ENCODE measurements at regions not wholly inside any gene's neighbourhood (a gene's known extent, or its start where the extent isn't known, plus 50 kb on each side); places are given as distances from the start of the nearest gene placed in this dataset.
"Not testable (repeated sequence)": the region's sequence is repeated elsewhere in the genome, so short reads cannot be mapped to it uniquely, and the experiment has no call there.

DNA sequence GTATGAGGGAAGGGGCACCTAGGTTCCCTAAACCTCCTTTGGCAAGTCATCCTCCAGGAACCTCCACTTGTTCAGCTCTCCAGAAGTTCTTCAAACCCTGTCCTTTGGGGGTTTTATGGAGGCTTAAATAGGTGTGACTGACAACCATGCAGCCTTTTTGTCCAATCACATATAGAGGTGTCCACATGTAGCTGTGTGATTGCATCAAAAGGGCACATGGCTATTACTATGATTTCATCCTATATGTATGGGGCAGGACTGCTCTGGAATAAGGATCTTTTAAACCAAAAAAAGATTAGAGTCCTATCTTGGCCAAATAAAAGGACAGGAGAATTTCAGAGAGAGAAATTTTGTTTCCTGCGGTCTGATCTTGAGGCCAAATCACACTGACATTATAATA is 453.2 kb upstream of the EPHA6 start:
- no peak overlapping the region for H3K4me3 Mint-ChIP-seq
- no peak overlapping the region for H3K27ac Mint-ChIP-seq
- H3K36me3 Mint-ChIP-seq = peaks cover 2% of the 10 kb centered on the region
- no peaks in the 10 kb centered on the region for H3K27me3 Mint-ChIP-seq
- no peaks in the 10 kb centered on the region for H3K4me1 Mint-ChIP-seq
- peaks cover 2 to 14% (median 11%) of the 10 kb centered on the region in 3 donors for H3K9me3 Mint-ChIP-seq

DNA sequence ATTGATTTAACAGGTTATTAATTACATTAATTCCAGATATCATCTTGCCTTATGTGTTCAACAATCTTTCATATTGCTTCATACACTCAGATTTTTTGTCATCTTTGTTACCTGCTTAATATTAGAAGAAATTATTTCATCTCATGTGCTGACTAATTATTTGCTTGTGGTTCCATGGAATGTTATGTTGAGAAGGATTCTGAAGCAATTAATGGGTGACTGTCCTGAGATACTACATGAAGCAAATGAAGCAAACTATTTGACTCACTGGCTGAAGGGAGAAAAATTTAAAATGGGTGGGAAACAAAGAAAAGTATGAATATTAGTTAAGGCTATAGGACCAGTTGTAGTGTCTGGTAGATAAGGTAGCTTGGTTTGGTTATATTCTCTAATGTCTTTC is 443.8 kb upstream of the EPHA6 start:
- Mint-ChIP-seq H3K27ac (no peak overlapping the region), H3K9me3 (peaks cover 0 to 14% (median 4%) of the 10 kb centered on the region in 3 donors), H3K4me3 (no peak overlapping the region), H3K36me3 (peaks cover 2% of the 10 kb centered on the region), H3K27me3 (no peaks in the 10 kb centered on the region), H3K4me1 (no peaks in the 10 kb centered on the region)

DNA sequence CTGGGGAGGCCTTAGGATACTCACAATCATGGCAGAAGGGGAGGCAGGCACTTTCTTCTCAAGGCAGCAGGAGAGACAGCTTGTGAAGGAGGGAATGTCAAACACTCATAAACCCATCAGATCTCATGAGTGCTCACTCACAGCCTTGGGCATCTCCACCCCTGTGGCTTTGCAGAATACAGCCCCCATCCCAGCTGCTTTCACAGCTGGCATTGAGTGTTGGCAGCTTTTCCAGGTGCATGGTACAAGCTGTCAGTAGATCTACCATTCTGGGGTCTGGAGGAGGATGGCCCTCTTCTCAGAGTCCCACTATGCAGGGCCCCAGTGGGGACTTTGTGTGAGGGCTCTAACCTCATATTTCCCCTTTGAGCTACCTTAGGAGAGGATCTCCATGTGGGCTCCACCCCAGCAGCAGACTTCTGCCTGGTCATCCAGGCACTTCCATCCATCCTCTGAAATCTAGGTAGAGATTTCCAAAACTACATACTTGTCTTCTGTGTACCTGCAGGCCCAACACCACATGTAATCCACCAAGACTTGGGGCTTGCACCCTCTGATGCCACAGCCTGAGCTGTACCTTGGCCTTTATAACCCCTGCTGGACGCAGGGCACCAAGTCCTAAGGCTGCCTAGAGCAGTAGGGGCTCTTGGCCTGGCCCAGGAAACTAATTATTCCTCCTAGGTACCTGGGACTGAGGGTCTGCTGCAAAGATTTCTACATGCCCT is 404.2 kb upstream of the EPHA6 start:
- no peak overlapping the region for H3K4me3 Mint-ChIP-seq
- no peaks in the 10 kb centered on the region for H3K27me3 Mint-ChIP-seq
- no peaks in the 10 kb centered on the region for H3K36me3 Mint-ChIP-seq
- no peaks in the 10 kb centered on the region for H3K4me1 Mint-ChIP-seq
- no peak overlapping the region for H3K27ac Mint-ChIP-seq
- H3K9me3 Mint-ChIP-seq = peaks cover 2 to 11% (median 9%) of the 10 kb centered on the region in 3 donors

DNA sequence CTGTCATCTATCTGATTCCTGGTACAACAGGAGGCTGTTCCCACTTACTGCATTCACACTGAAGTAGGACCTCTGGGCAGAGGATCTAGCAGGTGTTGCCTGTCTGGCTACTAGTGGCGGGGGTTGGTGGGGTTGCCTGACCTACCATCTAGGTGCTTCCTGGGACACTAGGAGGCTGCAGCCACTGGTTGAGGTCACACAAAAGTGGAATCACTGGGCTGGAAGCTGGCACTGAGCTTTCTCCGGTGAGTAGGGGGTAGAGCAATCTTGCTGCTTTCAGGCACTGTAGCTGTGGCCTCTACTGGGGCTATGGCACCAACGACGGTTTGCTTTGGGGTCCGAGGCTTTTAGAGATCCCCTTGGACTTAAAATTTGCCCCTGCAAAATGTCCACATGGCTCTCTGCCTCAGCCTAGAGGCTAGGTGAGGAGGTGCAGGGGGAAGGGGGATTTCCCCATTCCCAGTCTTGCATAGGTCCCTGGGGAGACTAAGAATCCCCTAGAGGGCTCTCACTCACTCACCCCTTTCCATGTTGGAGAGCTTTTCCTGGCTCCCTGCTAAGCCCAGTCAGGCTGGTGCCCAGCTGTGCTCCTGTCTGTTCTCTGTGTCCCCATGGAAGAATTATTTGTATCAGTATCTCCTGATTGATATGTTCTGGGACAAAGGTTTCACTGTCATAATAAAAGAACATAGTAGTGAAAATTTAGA is 397.7 kb upstream of the EPHA6 start:
- H3K27ac Mint-ChIP-seq = no peak overlapping the region
- no peak overlapping the region for H3K4me3 Mint-ChIP-seq
- H3K9me3 Mint-ChIP-seq = peaks cover 0 to 9% (median 2%) of the 10 kb centered on the region in 3 donors
- no peaks in the 10 kb centered on the region for H3K4me1 Mint-ChIP-seq
- no peaks in the 10 kb centered on the region for H3K27me3 Mint-ChIP-seq
- H3K36me3 Mint-ChIP-seq = peaks cover 2% of the 10 kb centered on the region

DNA sequence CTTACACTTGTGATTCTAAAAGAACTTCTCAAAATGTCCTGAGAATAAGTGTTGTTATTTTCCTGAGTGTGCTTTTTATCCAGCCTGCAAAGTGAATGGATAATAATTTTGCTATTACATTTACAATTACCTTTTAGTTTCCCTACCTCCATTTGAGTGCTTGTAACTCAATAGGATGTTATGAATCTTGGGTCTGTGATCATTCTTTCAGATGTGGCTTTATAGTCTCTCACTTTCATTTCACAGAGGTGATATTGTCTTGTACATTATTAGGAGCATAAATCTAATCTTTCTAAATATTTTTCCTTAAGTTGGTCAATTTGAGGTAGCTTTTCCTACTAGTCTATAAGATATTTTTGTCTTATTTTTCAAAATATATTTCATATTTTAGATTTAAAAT is 386.3 kb upstream of the EPHA6 start:
- no peak overlapping the region for H3K4me3 Mint-ChIP-seq
- no peaks in the 10 kb centered on the region for H3K4me1 Mint-ChIP-seq
- H3K9me3 Mint-ChIP-seq = no peaks in the 10 kb centered on the region
- H3K36me3 Mint-ChIP-seq = no peaks in the 10 kb centered on the region
- H3K27me3 Mint-ChIP-seq = no peaks in the 10 kb centered on the region
- no peak overlapping the region for H3K27ac Mint-ChIP-seq

DNA sequence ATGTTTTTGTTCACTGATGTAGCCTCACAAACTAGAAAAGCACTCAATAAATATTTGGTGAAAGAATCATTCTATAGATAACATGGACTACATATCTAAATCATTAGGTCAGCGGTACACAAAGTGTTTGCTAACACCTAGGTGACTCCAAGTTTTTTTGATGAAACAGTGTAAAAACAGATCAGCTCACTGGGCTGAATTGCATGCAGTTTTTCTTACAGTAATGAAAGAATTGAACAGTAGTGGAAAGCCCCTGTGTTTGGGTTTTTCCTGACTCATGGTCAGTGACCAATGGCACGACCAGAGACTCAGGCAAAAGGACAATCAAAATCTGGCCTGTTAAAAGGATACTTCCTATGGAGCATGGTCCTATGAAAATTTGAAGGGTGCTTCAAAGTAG is 384.3 kb upstream of the EPHA6 start:
- Mint-ChIP-seq H3K27ac (no peak overlapping the region), H3K36me3 (no peaks in the 10 kb centered on the region), H3K27me3 (no peaks in the 10 kb centered on the region), H3K9me3 (no peaks in the 10 kb centered on the region), H3K4me3 (no peak overlapping the region), H3K4me1 (no peaks in the 10 kb centered on the region)

DNA sequence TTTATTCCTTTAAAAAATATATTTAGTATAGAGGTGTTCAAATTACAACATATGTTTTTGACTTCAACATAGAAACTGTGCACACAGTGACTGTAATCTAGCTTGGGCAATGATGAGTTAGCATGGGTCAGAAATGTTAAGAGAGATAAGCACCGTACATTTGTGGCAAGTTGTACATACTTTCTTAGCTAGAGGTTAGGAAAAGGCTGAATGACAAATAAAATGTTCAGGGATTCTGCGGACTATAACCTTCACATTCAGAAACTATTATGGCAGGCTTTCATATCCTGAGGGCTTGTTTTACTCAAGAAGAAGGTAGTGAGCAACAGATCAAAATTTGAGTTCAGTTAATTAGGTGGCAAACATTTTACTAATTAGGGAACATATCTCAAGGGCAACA is 379.7 kb upstream of the EPHA6 start:
- H3K4me1 Mint-ChIP-seq = no peaks in the 10 kb centered on the region
- no peak overlapping the region for H3K27ac Mint-ChIP-seq
- H3K36me3 Mint-ChIP-seq = no peaks in the 10 kb centered on the region
- H3K4me3 Mint-ChIP-seq = no peak overlapping the region
- H3K9me3 Mint-ChIP-seq = peaks cover 0 to 6% (median 3%) of the 10 kb centered on the region in 3 donors
- H3K27me3 Mint-ChIP-seq = no peaks in the 10 kb centered on the region

DNA sequence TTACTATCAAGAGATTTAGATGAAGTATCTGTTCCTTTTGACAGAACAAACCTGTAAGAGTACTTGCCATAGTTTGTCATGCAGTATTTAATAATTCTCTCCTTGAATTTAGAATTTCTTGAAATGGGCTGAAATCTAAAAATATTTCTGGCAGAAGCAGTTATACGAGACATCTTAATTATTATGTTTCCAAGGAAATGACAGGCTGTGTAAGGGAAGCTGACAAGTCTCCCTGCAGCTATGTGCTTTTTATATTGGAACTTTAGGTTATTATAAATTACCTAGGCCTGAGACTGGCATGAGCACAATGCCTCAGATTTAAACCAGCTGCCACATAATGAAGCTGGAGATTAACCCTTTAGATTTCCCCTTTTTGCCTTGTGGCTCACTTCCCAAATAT is 365.0 kb upstream of the EPHA6 start:
- Mint-ChIP-seq H3K9me3 (peaks cover 0 to 11% (median 0%) of the 10 kb centered on the region in 3 donors), H3K4me3 (no peak overlapping the region), H3K4me1 (no peaks in the 10 kb centered on the region), H3K36me3 (no peaks in the 10 kb centered on the region), H3K27ac (no peak overlapping the region), H3K27me3 (no peaks in the 10 kb centered on the region)

DNA sequence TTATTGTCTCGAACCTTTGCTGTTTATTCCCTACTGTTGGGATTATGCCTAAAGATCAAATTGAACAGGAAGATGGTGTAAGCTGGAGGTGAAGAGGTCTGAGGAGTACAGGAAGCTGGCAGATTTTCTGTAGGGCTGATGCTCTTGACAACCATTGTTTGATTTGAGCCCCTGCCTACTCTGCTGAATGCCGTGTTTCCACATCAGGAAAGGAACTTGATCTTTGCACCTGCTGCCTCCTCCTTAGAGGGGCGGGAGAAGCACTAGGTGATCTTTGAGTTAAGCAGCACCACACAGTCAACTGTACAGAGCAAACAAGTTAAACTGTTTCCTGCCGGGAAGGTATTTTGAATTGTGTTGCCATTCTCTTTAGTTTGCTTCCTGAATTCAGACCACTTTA is 364.6 kb upstream of the EPHA6 start:
- H3K27me3 Mint-ChIP-seq = no peaks in the 10 kb centered on the region
- H3K9me3 Mint-ChIP-seq = peaks cover 0 to 9% (median 0%) of the 10 kb centered on the region in 3 donors
- H3K4me3 Mint-ChIP-seq = no peak overlapping the region
- H3K36me3 Mint-ChIP-seq = no peaks in the 10 kb centered on the region
- H3K27ac Mint-ChIP-seq = no peak overlapping the region
- H3K4me1 Mint-ChIP-seq = no peaks in the 10 kb centered on the region

DNA sequence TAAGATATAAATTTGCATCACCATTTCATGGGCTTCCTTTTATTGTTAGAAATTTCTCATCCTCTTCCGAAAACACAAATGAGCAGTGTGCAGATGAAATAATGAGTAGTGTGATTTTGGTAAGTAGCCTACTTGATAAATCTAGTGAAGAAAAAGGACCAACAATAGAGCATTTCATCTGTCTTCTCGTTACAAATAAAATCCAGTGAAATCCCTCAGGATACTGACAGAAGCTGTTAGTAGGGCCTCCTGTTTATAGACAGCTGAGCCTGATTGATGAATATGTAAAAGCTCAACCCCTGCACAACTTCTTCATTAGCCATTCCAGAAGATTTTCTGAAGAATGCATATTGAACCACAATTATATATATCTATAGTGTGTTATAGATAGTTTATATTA is 363.7 kb upstream of the EPHA6 start:
- Mint-ChIP-seq H3K27ac (no peak overlapping the region), H3K27me3 (no peaks in the 10 kb centered on the region), H3K4me3 (no peak overlapping the region), H3K36me3 (no peaks in the 10 kb centered on the region), H3K9me3 (peaks cover 0 to 9% (median 0%) of the 10 kb centered on the region in 3 donors), H3K4me1 (no peaks in the 10 kb centered on the region)

DNA sequence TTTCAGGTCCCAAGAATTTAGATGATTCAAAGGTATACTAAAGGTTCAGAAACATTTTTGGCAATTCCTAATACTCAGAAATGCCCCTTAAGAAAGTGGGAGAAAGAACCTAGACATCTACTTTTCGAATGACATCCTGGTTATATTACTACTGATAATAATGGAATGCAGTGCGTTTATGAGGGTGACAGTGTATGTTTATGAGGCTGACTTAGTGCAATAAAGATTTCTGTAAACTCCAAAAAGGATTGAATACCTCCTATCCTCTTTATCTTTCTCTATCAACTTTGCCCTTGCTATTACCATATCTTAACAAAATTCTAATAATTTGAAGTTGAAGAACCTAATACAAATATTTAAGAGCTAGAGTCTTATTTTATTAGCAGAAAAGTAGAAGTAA is 348.9 kb upstream of the EPHA6 start:
- Mint-ChIP-seq H3K27me3 (no peaks in the 10 kb centered on the region), H3K36me3 (no peaks in the 10 kb centered on the region), H3K4me3 (no peak overlapping the region), H3K4me1 (no peaks in the 10 kb centered on the region), H3K27ac (no peak overlapping the region), H3K9me3 (peaks cover 0 to 8% (median 6%) of the 10 kb centered on the region in 3 donors)

DNA sequence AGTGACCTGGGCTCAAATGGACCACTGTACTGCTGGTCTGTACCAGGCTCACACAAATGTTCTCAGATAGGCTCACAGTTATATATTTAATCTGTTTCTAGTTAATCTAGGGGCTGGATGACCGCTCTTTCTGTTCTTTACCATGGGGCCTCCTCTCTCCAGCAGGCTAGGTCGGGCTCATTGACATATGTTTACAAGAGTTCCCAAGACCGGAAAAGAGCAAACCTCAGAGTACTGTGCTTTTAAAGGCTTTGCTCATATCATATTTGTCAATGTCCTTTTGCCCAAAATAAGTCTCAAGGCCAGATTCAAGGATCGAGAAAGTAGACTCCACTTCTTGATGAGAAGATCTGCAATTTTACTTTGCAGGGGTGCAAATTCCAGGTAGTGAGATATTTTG is 348.0 kb upstream of the EPHA6 start:
- Mint-ChIP-seq H3K27me3 (no peaks in the 10 kb centered on the region), H3K4me1 (no peaks in the 10 kb centered on the region), H3K27ac (no peak overlapping the region), H3K4me3 (no peak overlapping the region), H3K9me3 (peaks cover 0 to 8% (median 5%) of the 10 kb centered on the region in 3 donors), H3K36me3 (no peaks in the 10 kb centered on the region)

DNA sequence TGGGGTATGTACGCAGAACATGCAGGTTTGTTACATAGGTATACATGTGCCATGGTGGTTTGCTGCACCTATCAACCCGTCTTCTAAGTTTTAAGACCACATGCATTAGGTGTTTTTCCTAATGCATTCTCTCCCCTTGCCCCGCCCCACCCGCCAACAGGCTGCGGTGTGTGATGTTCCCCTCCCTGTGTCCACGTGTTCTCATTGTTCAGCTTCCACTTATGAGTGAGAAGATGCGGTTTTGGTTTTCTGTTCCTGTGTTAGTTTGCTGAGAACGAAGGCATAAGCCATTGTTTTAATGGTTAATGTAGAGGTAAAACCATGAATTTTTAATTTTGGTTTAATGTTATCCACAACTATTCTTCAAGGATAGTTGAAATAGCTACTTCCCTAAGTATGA is 346.8 kb upstream of the EPHA6 start:
- Mint-ChIP-seq H3K4me3 (no peak overlapping the region), H3K27me3 (no peaks in the 10 kb centered on the region), H3K9me3 (peaks cover 0 to 9% (median 0%) of the 10 kb centered on the region in 3 donors), H3K27ac (no peak overlapping the region), H3K36me3 (no peaks in the 10 kb centered on the region), H3K4me1 (no peaks in the 10 kb centered on the region)

DNA sequence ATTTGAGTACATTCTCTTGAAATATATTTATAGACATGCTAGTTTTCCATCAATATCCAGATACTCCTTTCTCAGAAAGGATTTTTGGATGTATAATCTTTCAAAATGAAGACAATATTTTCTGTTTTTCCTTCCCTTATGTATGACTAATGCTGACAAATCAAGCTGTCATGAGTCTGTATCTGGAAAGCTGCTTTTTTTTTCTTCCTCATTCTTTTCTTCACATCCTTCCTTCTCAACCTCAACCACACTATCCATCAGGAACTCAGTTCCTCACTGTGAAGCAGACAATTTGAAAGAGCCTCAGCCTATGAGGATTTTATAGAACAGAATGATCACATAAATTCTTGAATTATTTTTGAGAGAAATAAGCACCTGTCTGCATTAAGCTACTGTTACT is 335.9 kb upstream of the EPHA6 start:
- no peaks in the 10 kb centered on the region for H3K27me3 Mint-ChIP-seq
- no peaks in the 10 kb centered on the region for H3K36me3 Mint-ChIP-seq
- no peaks in the 10 kb centered on the region for H3K4me1 Mint-ChIP-seq
- H3K4me3 Mint-ChIP-seq = no peak overlapping the region
- H3K9me3 Mint-ChIP-seq = peaks cover 0 to 2% (median 2%) of the 10 kb centered on the region in 3 donors
- no peak overlapping the region for H3K27ac Mint-ChIP-seq

DNA sequence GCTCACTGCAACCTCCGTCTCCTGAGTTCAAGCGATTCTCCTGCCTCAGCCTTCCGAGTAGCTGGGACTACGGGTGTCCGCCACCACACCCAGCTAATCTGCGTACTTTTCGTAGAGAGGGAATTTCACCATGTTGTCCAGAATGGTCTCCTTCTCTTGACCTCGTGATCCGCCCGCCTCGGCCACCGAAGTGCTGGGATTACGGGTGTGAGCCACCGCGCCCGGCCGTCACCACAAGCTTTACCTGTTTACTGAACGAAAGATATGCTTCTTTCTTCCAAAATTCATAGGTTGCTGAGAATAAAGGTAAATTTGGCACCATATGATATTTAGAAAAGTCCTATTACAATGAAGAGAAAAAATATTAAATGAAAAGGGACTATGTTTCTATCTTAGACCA is 333.5 kb upstream of the EPHA6 start:
- Mint-ChIP-seq H3K9me3 (peaks cover 0 to 2% (median 2%) of the 10 kb centered on the region in 3 donors), H3K27me3 (no peaks in the 10 kb centered on the region), H3K4me1 (no peaks in the 10 kb centered on the region), H3K36me3 (no peaks in the 10 kb centered on the region), H3K4me3 (no peak overlapping the region), H3K27ac (no peak overlapping the region)

DNA sequence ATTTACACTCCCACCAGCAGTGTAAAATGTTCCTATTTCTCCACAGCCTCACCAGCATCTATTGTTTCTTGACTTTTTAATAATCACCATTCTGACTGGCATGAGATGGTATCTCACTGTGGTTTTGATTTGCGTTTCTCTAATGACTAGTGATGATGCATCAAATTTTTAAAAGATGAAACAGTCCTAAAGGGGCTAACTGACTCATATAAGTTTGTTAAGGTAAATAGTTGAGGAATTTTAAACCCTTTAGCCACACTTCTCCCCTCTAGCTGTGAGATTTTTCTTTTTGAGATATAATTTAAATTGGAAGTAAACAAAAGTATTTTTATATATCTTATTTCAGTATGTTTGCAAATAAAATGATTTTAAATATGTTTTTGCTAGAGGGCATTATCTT is 331.2 kb upstream of the EPHA6 start:
- H3K9me3 Mint-ChIP-seq, H3K27me3 Mint-ChIP-seq, H3K36me3 Mint-ChIP-seq: not testable (repeated sequence)

More for the DNA sequence above, 331.2 kb upstream of the EPHA6 start:
- not testable (repeated sequence) for H3K4me1 Mint-ChIP-seq, H3K27ac Mint-ChIP-seq, H3K4me3 Mint-ChIP-seq
